ENCODE measurements at regions not wholly inside any gene's neighbourhood (a gene's known extent, or its start where the extent isn't known, plus 50 kb on each side); places are given as distances from the start of the nearest gene placed in this dataset.

GRCh38 chr16:75793641-75794040, 67.4 kb upstream of the CPHXL start:
- DNase-seq (ENCODE audit: low read depth) = no peak
- H3K4me3 ChIP-seq (ENCODE audit: low read depth, low read length) = no peak overlapping the region
- TF ChIP-seq, protein P1, sequence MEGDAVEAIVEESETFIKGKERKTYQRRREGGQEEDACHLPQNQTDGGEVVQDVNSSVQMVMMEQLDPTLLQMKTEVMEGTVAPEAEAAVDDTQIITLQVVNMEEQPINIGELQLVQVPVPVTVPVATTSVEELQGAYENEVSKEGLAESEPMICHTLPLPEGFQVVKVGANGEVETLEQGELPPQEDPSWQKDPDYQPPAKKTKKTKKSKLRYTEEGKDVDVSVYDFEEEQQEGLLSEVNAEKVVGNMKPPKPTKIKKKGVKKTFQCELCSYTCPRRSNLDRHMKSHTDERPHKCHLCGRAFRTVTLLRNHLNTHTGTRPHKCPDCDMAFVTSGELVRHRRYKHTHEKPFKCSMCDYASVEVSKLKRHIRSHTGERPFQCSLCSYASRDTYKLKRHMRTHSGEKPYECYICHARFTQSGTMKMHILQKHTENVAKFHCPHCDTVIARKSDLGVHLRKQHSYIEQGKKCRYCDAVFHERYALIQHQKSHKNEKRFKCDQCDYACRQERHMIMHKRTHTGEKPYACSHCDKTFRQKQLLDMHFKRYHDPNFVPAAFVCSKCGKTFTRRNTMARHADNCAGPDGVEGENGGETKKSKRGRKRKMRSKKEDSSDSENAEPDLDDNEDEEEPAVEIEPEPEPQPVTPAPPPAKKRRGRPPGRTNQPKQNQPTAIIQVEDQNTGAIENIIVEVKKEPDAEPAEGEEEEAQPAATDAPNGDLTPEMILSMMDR (IDR thresholded peaks at IDR 0.05; ENCODE audit: low read depth, low read length) = no peak
- TF ChIP-seq MYC (IDR thresholded peaks at IDR 0.05; ENCODE audit: low read depth, low read length) = no peak
- TF ChIP-seq, protein P2, sequence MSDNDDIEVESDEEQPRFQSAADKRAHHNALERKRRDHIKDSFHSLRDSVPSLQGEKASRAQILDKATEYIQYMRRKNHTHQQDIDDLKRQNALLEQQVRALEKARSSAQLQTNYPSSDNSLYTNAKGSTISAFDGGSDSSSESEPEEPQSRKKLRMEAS (IDR thresholded peaks at IDR 0.05; ENCODE audit: low read depth, low read length) = no peak
- TF ChIP-seq POLR2A (IDR thresholded peaks at IDR 0.05; ENCODE audit: extremely low read depth, insufficient read length) = no peak

DNA sequence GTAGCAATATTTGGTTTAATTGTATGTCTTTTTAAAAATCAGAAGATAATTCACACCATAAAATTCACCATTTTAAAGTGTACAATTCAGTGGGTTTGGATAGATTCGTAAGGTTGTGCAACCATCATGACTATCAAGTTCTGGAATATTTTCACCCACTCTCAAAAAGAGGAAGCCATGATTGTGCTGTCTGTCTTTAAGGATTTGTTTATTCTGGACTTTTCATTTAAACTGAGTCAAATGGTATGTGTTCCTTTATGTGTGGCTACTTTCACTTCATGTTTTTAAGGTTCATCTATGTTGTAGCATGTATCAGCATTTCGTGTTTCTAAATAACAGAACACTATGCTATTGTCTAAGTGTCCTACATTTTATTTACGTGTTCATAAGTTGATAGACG, 68.1 kb upstream of the CPHXL start:
- peak; percentile 4 for DNase-seq (ENCODE audit: low read depth)
- TF ChIP-seq, protein P1 (IDR thresholded peaks at IDR 0.05; ENCODE audit: low read depth, low read length) = no peak
- TF ChIP-seq POLR2A (IDR thresholded peaks at IDR 0.05; ENCODE audit: extremely low read depth, insufficient read length) (no peak), MYC (IDR thresholded peaks at IDR 0.05; ENCODE audit: low read depth, low read length) (no peak)
- TF ChIP-seq, protein P2 (IDR thresholded peaks at IDR 0.05; ENCODE audit: low read depth, low read length) = no peak
- no peak overlapping the region for H3K4me3 ChIP-seq (ENCODE audit: low read depth, low read length)

DNA sequence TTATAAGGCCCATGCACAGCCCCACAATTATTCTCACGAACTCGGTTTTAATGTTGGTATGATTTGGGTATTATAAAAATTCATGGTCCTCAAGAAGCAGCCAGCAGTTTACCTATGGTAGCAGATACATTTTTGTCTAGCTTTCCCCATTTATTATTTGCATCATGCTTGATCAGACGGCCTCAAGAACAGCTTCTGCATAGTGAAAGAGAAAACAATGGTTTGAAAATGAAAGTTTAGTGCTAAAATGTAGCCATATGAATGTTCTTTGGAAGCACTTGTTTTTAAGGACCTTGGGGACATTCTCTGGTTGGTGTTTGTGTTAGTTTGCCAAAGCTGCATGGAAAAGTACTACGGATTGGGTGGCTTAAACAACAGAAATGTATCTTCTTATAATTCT, 72.4 kb upstream of the CPHXL start:
- TF ChIP-seq, protein P2 (IDR thresholded peaks at IDR 0.05; ENCODE audit: low read depth, low read length) = no peak
- TF ChIP-seq POLR2A (IDR thresholded peaks at IDR 0.05; ENCODE audit: extremely low read depth, insufficient read length) (no peak), MYC (IDR thresholded peaks at IDR 0.05; ENCODE audit: low read depth, low read length) (no peak)
- TF ChIP-seq, protein P1 (IDR thresholded peaks at IDR 0.05; ENCODE audit: low read depth, low read length) = no peak
- no peak overlapping the region for H3K4me3 ChIP-seq (ENCODE audit: low read depth, low read length)
- DNase-seq (ENCODE audit: low read depth) = no peak

DNA sequence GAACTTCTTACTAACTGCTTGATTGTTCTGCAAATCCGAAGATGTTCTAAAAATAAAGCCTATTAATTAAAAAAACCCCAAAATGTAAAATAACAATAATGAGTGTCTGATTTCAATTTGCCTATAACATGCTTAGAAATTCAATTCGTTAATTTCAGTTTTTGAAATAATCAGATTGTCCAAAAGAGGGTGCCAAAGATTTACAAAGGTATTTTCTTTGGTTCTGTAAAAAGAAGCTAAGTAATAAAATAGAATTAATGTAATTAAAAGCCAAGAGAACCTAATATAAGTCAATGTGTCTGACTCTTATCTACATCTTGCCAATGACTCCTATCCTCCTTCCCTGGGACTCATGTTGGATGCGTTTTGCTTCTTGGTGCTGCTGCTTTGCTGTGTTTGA, 75.0 kb upstream of the CPHXL start:
- H3K4me3 ChIP-seq (ENCODE audit: low read depth, low read length) = no peak overlapping the region
- peak; percentile 4 for DNase-seq (ENCODE audit: low read depth)
- TF ChIP-seq POLR2A (IDR thresholded peaks at IDR 0.05; ENCODE audit: extremely low read depth, insufficient read length) = no peak
- TF ChIP-seq MYC (IDR thresholded peaks at IDR 0.05; ENCODE audit: low read depth, low read length) = no peak
- TF ChIP-seq, protein P1 (IDR thresholded peaks at IDR 0.05; ENCODE audit: low read depth, low read length) = no peak
- TF ChIP-seq, protein P2 (IDR thresholded peaks at IDR 0.05; ENCODE audit: low read depth, low read length) = no peak

- TF ChIP-seq POLR2A (IDR thresholded peaks at IDR 0.05; ENCODE audit: extremely low read depth, insufficient read length) (no peak), MYC (IDR thresholded peaks at IDR 0.05; ENCODE audit: low read depth, low read length) (no peak)
- TF ChIP-seq, protein P1 (IDR thresholded peaks at IDR 0.05; ENCODE audit: low read depth, low read length) = no peak
- TF ChIP-seq, protein P2 (IDR thresholded peaks at IDR 0.05; ENCODE audit: low read depth, low read length) = no peak
- H3K4me3 ChIP-seq (ENCODE audit: low read depth, low read length) = no peak overlapping the region
- no peak for DNase-seq (ENCODE audit: low read depth)
Measured at GRCh38 chr16:75803753-75804152, 77.5 kb upstream of the CPHXL start.

DNA sequence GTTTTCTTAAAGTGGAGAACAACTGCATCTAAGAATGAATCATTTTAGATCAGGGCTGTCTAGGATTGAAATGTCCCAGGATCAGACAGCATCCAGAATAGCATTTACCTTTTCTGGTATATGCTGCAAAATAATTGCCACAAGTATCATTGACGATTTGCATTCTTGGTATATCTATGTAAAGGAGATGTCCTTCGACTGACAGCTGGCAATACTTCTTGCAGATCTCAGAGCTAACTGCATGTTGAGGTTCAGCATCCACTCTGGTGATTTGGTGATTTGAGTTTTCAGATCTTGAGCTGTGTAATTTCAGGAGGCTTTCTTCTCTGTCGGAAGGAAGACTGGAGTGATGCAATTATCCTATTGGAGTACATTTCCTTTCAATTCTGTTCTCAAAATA, 78.1 kb upstream of the CPHXL start:
- TF ChIP-seq, protein P1 (IDR thresholded peaks at IDR 0.05; ENCODE audit: low read depth, low read length) = no peak
- TF ChIP-seq MYC (IDR thresholded peaks at IDR 0.05; ENCODE audit: low read depth, low read length) (no peak), POLR2A (IDR thresholded peaks at IDR 0.05; ENCODE audit: extremely low read depth, insufficient read length) (no peak)
- TF ChIP-seq, protein P2 (IDR thresholded peaks at IDR 0.05; ENCODE audit: low read depth, low read length) = no peak
- H3K4me3 ChIP-seq (ENCODE audit: low read depth, low read length) = no peak overlapping the region
- no peak for DNase-seq (ENCODE audit: low read depth)

All from NB4 (cell line).